T-helper 1 cell treated with Interleukin-12 subunit alpha and Interleukin-12 subunit beta and Interleukin-4 antibody, amounts not matched to agents 30 μg/mL and 1 μg/mL, for 36 hours (primary cell): ENCODE measurements at regions not wholly inside any gene's neighbourhood (a gene's known extent, or its start where the extent isn't known, plus 50 kb on each side); places are given as distances from the start of the nearest gene placed in this dataset.

Experiments
- H3K27ac Mint-ChIP-seq: one replicate; pipeline ENCODE4 v1.8.0; 2021; ENCODE audit warnings: mild to moderate bottlenecking, mixed read lengths
- H3K27me3 Mint-ChIP-seq: one replicate; pipeline ENCODE4 v1.8.0; 2021; ENCODE audit warnings: low read depth, mixed read lengths
- H3K36me3 Mint-ChIP-seq: one replicate; pipeline ENCODE4 v1.8.0; 2021; ENCODE audit warnings: low read depth, mixed read lengths
- H3K4me1 Mint-ChIP-seq: one replicate; pipeline ENCODE4 v1.8.0; 2021; ENCODE audit warnings: low read depth, mixed read lengths
- H3K4me3 Mint-ChIP-seq: one replicate; pipeline ENCODE4 v1.8.0; 2021; ENCODE audit warnings: mild to moderate bottlenecking, moderate library complexity, mixed read lengths
- H3K9me3 Mint-ChIP-seq: one replicate; pipeline ENCODE4 v1.8.0; 2021; ENCODE audit warnings: mixed read lengths

DNA sequence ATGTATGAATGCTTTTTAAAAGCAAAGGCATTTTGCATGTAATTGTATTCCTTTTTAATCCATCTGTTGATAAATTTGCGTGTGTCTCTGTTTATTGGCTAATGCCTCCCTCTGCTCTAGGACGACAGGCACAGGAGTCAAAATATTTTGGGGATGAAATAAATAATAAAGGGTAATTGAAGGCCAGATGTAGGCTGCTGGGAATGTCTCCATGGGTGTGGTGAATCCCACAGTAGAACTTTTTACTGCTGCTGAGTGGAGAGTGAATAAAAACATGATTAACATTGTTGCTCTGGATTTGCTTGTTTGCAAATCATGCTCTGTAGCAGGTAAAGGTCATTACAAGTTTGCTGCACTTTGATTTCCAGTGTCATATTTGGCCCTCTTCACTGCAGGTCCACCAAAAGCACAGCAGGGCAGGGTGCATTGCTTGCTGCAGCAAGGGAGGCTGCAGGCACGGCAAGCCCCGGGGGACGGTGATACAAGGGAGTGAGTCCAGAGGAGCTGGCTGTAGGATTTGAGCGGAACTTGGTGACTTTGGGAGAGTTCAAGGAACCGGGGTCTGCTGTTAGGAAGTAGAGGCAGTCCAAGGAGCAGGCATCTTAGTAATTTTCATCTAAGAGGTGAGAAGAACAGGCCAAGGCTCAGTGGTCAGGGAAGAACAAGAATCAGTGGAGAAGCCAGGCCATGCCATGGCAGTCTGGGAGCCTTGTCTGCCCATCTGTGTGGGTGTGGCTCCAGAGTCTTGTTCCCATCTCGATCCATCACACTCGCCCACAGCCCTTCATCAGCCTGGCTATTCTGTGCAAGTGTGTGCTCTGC lies 201.5 kb upstream of the RAB6C start:
- H3K27ac Mint-ChIP-seq: no peak overlapping the region
- no peaks in the 10 kb centered on the region for H3K9me3 Mint-ChIP-seq
- H3K27me3 Mint-ChIP-seq: no peaks in the 10 kb centered on the region
- no peaks in the 10 kb centered on the region for H3K4me1 Mint-ChIP-seq
- no peaks in the 10 kb centered on the region for H3K36me3 Mint-ChIP-seq
- no peak overlapping the region for H3K4me3 Mint-ChIP-seq

DNA sequence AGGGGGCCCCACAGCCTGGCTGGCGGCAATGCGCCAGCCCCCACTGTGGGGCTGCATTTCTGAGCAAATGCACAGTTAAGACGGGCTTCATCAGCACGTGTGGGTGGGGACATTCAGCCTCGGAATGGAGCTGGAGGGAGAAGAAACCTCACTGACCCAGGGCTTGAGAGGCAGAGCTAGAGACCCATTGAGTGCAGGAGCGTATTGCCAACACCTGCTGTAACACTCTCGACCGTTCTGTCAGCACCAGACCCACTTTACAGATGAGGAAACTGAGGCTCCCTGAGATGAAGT lies 200.9 kb upstream of the RAB6C start:
- Mint-ChIP-seq H3K4me3 (no peak overlapping the region), H3K9me3 (no peaks in the 10 kb centered on the region), H3K36me3 (no peaks in the 10 kb centered on the region), H3K4me1 (no peaks in the 10 kb centered on the region), H3K27ac (no peak overlapping the region), H3K27me3 (no peaks in the 10 kb centered on the region)

DNA sequence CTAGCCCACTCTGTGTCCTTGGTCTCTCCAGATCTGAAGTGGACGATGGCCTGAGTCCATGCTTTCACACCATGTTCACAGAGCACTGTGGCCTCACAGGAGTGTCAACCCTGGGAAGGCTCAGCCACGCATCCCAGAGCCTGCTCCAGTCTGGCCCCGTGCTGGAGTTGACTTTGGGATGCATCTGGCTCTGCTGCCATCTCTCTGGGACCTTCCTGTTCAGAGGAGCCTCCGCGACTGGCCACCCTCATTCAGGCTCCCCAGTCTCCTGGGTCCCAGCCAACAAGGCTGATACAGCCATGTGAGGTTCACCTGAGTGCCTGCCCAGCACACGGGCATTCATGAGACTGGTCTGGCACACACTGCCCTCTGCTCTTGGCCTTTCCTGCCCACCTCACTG lies 199.7 kb upstream of the RAB6C start:
- H3K4me1 Mint-ChIP-seq: no peaks in the 10 kb centered on the region
- no peaks in the 10 kb centered on the region for H3K9me3 Mint-ChIP-seq
- H3K36me3 Mint-ChIP-seq: no peaks in the 10 kb centered on the region
- H3K27ac Mint-ChIP-seq: no peak overlapping the region
- no peaks in the 10 kb centered on the region for H3K27me3 Mint-ChIP-seq
- H3K4me3 Mint-ChIP-seq: no peak overlapping the region

DNA sequence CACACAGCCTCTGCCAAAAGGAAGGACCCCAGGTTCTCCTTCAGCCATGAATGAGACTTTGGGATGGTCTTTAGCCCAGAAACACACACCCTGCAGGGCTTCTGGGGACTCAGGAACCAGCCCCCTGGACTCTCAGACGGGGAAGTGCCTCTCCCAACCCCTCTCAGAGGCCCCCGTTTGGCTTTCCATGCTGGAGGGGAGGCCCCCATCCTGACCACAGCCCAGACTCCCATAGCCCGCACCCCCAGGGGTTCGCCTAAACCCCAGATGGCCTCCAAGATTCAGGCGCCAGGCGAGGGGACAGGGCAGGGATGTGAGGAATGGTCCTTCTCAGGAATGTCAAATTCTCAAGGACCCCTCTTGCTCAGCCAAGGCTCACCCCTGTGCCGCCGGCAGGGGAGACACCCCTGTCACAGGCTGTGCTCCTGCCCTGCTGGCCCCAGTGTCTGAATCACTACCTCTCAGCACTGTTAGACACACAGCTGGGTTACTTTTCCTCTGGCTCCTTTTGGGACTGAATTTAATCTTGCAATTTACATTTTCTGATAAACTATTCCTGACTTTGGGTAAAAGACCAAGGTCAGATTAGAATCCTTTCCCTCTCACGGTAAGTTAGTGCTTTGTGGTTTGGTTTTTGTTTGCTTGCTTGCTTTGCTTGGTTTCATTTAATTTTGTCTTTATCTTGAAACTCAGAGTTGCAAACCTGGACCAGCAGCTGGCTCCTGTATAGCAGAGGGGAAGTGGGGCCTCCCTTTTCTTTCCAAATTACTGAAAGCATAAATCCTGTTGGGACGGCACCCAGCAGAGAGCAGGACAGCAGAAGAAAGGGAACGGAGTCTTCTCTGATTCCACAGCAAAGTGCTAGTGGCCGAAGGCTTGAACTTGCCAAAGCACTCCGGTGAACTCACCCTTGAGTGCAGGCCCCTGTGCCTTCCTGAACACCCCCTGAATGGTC lies 198.9 kb upstream of the RAB6C start:
- H3K9me3 Mint-ChIP-seq: no peaks in the 10 kb centered on the region
- H3K4me1 Mint-ChIP-seq: no peaks in the 10 kb centered on the region

DNA sequence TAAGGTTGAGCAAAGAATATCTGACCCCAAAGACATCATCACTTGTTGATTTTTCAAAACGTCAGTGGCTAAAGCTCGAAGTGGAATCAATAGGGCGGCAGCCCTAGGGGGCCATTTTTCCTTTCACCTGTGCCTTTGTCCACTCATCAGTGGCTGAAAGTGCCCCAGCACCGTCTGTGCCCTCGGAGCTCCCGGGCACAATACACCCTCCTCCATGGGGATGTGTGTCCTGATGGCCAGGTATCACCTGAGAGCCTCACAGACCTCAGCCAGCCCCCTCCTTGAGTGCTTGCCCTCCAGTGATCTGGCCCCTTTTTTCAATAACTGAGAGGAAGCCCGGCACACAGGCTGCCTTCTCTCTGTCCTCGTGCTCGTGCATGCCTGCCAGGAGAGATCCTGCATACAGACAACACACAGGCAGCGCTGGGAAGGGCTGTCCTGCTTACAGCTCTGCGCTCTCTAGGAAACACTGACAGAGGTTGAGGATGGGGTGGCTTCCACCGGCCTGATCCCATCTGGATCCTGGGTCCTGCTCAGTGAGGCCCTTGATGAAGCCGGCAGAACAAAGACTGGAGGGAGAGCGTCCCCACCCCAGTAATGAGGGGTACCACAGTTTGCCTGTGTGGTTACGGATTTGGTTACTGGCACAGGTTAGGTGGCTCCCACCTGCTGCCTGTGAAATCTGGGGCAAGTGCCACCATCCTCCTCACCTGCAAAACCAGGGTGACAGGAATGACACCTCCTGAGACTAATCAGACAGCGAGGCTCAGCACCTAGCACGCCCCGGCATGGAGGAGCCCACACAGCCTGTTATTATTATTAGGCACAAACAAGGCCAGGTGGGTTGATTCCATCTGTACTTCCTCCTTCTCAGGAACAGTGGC lies 197.5 kb upstream of the RAB6C start:
- Mint-ChIP-seq H3K27ac (no peak overlapping the region), H3K4me1 (no peaks in the 10 kb centered on the region), H3K36me3 (no peaks in the 10 kb centered on the region), H3K4me3 (no peak overlapping the region), H3K27me3 (no peaks in the 10 kb centered on the region), H3K9me3 (no peaks in the 10 kb centered on the region)

More for the DNA sequence above, 198.9 kb upstream of the RAB6C start:
- Mint-ChIP-seq H3K27me3 (no peaks in the 10 kb centered on the region), H3K4me3 (no peak overlapping the region), H3K36me3 (no peaks in the 10 kb centered on the region), H3K27ac (no peak overlapping the region)

DNA sequence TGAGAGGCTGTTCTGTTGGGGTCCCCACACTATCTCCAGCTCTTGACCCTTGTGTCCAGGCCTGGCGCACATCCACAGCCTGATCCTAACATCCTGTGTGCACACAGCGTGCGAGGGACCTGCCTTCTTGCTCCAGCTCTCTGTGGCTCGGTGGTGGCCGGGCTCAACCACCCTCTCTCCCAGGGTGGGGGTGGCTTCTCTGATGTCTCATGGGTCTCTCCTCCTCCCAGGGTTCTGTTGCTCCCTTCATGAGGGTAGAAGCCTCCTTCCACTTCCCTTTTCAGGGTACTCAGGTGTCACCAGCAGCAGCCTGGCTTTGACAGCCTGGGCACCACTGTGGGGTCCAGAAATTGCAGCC lies 196.9 kb upstream of the RAB6C start:
- no peaks in the 10 kb centered on the region for H3K4me1 Mint-ChIP-seq
- no peak overlapping the region for H3K27ac Mint-ChIP-seq

DNA sequence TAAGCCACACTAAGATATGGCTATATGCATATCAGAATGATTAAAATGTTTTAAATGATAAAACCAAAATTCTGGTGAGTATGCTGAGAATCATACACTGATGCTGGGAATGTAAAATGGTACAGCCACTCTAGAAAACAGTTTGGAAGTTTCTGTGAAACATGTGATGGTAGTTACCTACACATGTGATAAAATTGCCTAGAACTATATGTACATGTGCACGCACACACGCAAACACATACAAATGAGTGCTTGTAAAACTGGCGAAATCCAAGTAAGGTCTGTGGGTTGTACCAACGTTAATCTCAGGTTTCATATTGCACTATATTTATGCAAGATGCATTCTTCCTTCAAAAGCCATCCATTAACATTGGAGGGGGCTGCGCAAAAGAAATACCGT lies 195.0 kb upstream of the RAB6C start:
- Mint-ChIP-seq H3K27ac (no peak overlapping the region), H3K4me1 (no peaks in the 10 kb centered on the region), H3K9me3 (no peaks in the 10 kb centered on the region), H3K27me3 (no peaks in the 10 kb centered on the region), H3K36me3 (no peaks in the 10 kb centered on the region), H3K4me3 (no peak overlapping the region)

More for the DNA sequence above, 196.9 kb upstream of the RAB6C start:
- H3K9me3 Mint-ChIP-seq: no peaks in the 10 kb centered on the region
- no peak overlapping the region for H3K4me3 Mint-ChIP-seq
- no peaks in the 10 kb centered on the region for H3K36me3 Mint-ChIP-seq
- H3K27me3 Mint-ChIP-seq: no peaks in the 10 kb centered on the region

DNA sequence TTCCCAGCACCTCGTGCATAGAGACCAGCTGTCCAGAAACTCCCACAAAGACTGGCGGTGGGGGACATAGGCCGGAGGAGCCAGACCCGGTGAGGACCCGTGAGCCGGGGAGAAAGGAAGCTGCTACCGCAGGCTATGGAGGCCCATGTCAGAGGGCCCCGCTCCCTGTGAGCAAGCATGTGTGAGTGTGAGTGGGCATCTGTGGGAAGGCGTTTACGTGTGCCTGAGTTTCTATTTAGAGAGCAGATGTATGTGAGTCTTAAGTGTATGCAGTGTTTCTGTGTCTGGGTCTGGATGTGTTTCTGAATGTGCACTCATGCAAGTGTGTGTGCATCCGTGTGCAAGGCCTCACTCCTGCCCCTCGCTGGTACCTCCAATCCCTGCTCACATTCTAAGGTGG lies 187.8 kb upstream of the RAB6C start:
- no peaks in the 10 kb centered on the region for H3K36me3 Mint-ChIP-seq
- no peak overlapping the region for H3K4me3 Mint-ChIP-seq
- H3K9me3 Mint-ChIP-seq: no peaks in the 10 kb centered on the region
- no peak overlapping the region for H3K27ac Mint-ChIP-seq
- H3K4me1 Mint-ChIP-seq: no peaks in the 10 kb centered on the region
- H3K27me3 Mint-ChIP-seq: no peaks in the 10 kb centered on the region

DNA sequence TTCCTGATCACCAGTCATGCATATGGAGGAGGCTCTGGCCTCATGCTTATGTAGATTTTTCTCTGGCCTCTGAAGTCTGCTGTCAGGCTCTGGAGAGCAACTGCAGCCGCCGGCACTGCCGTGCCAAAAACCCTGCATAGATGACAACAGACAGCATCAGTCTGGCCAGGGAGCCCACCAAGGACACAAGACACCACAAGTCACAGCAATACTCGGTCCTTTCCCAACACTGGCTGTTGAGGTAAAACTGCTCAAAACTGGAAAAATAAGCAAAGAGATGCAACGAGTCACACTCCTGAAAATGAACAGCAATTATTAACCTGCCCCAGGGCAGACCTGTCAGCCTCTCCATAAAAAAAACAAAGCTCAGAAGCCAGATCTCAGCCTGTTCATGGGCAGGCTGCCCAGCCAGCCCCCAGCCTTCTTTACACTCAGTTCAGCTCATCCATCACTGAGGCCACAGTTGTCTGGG lies 186.0 kb upstream of the RAB6C start:
- Mint-ChIP-seq H3K4me3 (no peak overlapping the region), H3K27me3 (no peaks in the 10 kb centered on the region), H3K27ac (no peak overlapping the region), H3K36me3 (no peaks in the 10 kb centered on the region), H3K4me1 (no peaks in the 10 kb centered on the region), H3K9me3 (no peaks in the 10 kb centered on the region)

DNA sequence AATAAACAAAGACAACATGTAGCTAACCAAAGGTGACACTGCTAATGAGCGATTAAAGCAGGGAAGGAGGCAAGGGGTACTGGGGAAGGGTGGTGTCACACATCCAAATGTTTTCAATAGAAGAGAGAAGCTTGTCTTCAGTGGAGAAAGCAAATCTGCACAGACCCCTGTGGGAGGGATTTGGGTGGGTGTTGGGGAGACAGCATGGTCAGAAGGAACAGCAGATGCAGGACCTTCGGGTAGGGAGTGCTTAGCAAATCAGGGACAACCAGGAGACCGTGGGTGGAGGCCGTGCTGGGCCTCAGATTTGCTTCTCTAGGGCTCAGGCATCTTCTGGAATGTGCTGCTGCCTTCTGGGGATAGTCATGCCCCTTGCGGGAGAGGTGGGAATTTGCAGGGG lies 185.3 kb upstream of the RAB6C start:
- no peaks in the 10 kb centered on the region for H3K9me3 Mint-ChIP-seq
- no peaks in the 10 kb centered on the region for H3K36me3 Mint-ChIP-seq
- no peak overlapping the region for H3K27ac Mint-ChIP-seq
- H3K27me3 Mint-ChIP-seq: no peaks in the 10 kb centered on the region
- no peak overlapping the region for H3K4me3 Mint-ChIP-seq
- H3K4me1 Mint-ChIP-seq: no peaks in the 10 kb centered on the region

DNA sequence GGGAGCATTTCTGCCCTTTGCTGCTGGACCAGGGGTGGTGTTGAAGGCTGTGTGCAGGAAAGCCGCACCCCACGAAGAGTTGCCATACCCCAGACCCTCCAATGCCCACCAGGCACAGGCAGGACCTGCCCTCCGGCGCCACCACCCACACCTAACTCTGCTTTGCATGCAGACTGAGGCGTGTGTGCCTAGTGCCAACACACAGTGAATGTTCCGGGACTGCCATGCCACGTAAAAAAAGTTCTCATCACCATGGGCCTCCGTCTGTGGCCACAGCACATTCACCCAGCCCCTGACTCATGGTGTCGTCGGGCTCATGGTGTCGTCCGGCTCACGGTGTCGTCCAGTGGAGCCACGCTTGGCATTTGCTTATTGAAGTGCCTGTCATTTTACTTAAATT lies 184.9 kb upstream of the RAB6C start:
- Mint-ChIP-seq H3K27ac (no peak overlapping the region), H3K36me3 (no peaks in the 10 kb centered on the region), H3K27me3 (no peaks in the 10 kb centered on the region), H3K9me3 (no peaks in the 10 kb centered on the region), H3K4me1 (no peaks in the 10 kb centered on the region), H3K4me3 (no peak overlapping the region)

DNA sequence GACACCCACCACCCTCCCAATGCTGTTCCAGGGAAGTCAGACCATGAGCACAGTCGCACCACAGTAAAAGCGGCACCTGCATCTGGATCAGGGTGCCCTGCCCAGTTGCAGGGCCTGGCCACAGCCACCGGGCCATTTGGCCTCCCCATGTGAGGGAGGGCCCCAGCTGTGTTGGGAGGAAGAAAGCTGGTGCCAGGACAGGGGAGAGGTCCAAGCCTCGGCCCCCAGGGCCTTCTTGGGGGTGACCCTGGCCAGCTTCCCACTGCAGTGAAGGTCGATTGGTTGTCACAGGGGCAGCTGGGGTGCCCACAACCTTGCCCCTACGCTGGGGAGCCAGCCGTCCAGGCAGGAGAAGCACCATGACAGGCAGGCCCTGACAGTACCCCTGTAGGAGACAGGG lies 183.2 kb upstream of the RAB6C start:
- Mint-ChIP-seq H3K4me1 (no peaks in the 10 kb centered on the region), H3K36me3 (no peaks in the 10 kb centered on the region), H3K9me3 (no peaks in the 10 kb centered on the region), H3K27ac (no peak overlapping the region), H3K4me3 (no peak overlapping the region), H3K27me3 (no peaks in the 10 kb centered on the region)

DNA sequence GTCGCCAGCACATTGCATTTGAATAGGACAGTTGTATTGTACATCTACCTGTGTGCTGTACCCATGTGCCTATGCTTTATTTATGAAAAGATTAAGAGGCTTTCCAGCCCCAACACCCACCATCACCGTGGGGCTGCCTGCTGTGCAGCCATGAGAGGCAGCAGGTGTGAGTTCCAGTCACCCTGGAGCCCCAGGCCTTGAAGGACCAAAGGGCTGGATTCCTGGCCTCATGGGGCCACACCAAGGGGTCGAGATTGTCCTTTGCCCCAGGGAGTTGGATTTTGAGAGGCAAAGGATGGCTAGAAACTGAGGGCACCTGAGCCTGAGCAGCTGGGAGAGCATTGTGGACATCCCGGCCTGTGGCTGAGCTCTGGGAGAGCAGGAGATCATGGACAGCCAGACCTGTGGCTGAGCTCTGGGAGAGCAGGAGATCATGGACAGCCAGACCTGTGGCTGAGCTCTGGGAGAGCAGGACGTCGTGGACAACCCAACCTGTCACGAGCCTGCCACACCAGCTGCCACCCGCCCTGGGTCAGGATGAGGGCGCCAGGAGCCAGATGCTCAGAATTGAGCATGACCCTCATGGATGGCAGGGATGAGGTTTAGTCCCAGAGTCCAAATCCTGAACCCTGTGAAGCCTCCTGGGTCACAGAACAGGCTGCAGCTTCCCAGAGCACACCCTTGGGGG lies 182.5 kb upstream of the RAB6C start:
- no peak overlapping the region for H3K27ac Mint-ChIP-seq
- H3K4me1 Mint-ChIP-seq: no peaks in the 10 kb centered on the region
- H3K4me3 Mint-ChIP-seq: no peak overlapping the region
- no peaks in the 10 kb centered on the region for H3K9me3 Mint-ChIP-seq
- no peaks in the 10 kb centered on the region for H3K36me3 Mint-ChIP-seq
- H3K27me3 Mint-ChIP-seq: no peaks in the 10 kb centered on the region
